ENCODE measurements at regions not wholly inside any gene's neighbourhood (a gene's known extent, or its start where the extent isn't known, plus 50 kb on each side); places are given as distances from the start of the nearest gene placed in this dataset.
A peak's percentile ranks its signal among the peaks of the same experiment; 100 is the strongest.

- ATAC-seq = no peak
- intact Hi-C loops (cut with DNase I) = loop anchor here (5.0 kb wide), 1 partner anchor 105 kb away; no protein-coding TSS in a partner anchor
- DNase-seq (ENCODE audit: missing footprints) = no peak
These were observed 155.3 kb downstream of the DDX1 start for GRCh38 chr2:15746703-15747550.

GRCh38 chr2:15747603-15748471, 156.2 kb downstream of the DDX1 start:
- DNase-seq (ENCODE audit: missing footprints) = no peak
- intact Hi-C loops (cut with DNase I) = loop anchor here (5.0 kb wide), 1 partner anchor 106 kb away; no protein-coding TSS in a partner anchor
- ATAC-seq = no peak

- DNase-seq (ENCODE audit: missing footprints) (no peak), ATAC-seq (no peak)
- intact Hi-C loops (cut with DNase I) = loop anchor here (5.0 kb wide), 1 partner anchor 107 kb away; no protein-coding TSS in a partner anchor
These were observed 157.2 kb downstream of the DDX1 start for GRCh38 chr2:15748736-15749323.

GRCh38 chr2:15749460-15750432, 158.1 kb downstream of the DDX1 start:
- intact Hi-C loops (cut with DNase I) = loop anchor here (5.0 kb wide), 1 partner anchor 107 kb away; no protein-coding TSS in a partner anchor
- DNase-seq (ENCODE audit: missing footprints) (no peak), ATAC-seq (peak; percentile 51)

- intact Hi-C loops (cut with DNase I) = no loop called here
- DNase-seq (ENCODE audit: missing footprints) (no peak), ATAC-seq (no peak)
These were observed 158.8 kb downstream of the DDX1 start for GRCh38 chr2:15750433-15750814.

- intact Hi-C loops (cut with DNase I) = no loop called here
- ATAC-seq = no peak
- no peak for DNase-seq (ENCODE audit: missing footprints)
These were observed 159.2 kb downstream of the DDX1 start for GRCh38 chr2:15750822-15751329.

GRCh38 chr2:15751477-15751876, 159.8 kb downstream of the DDX1 start:
- ATAC-seq = no peak

GRCh38 chr2:15752552-15753232, 161.0 kb downstream of the DDX1 start:
- no peak for ATAC-seq
- intact Hi-C loops (cut with DNase I) = no loop called here

More at GRCh38 chr2:15751477-15751876, 159.8 kb downstream of the DDX1 start:
- intact Hi-C loops (cut with DNase I) = no loop called here
- no peak for DNase-seq (ENCODE audit: missing footprints)

GRCh38 chr2:15753233-15753798, 161.6 kb downstream of the DDX1 start:
- intact Hi-C loops (cut with DNase I) = no loop called here

More at GRCh38 chr2:15752552-15753232, 161.0 kb downstream of the DDX1 start:
- no peak for DNase-seq (ENCODE audit: missing footprints)

GRCh38 chr2:15753811-15754702, 162.4 kb downstream of the DDX1 start:
- DNase-seq (ENCODE audit: missing footprints) = no peak
- no peak for ATAC-seq
- intact Hi-C loops (cut with DNase I) = no loop called here

More at GRCh38 chr2:15753233-15753798, 161.6 kb downstream of the DDX1 start:
- no peak for DNase-seq (ENCODE audit: missing footprints)
- ATAC-seq = no peak

- no peak for ATAC-seq
- intact Hi-C loops (cut with DNase I) = no loop called here
- DNase-seq (ENCODE audit: missing footprints) = no peak
These were observed 163.0 kb downstream of the DDX1 start for GRCh38 chr2:15754703-15755099.

- intact Hi-C loops (cut with DNase I) = no loop called here
- ATAC-seq (no peak), DNase-seq (ENCODE audit: missing footprints) (no peak)
These were observed 163.9 kb downstream of the DDX1 start for GRCh38 chr2:15755528-15755927.

GRCh38 chr2:15756011-15756550, 164.4 kb downstream of the DDX1 start:
- no peak for DNase-seq (ENCODE audit: missing footprints)
- no peak for ATAC-seq
- intact Hi-C loops (cut with DNase I) = no loop called here

- DNase-seq (ENCODE audit: missing footprints) = no peak
- intact Hi-C loops (cut with DNase I) = no loop called here
- ATAC-seq = no peak
These were observed 165.5 kb downstream of the DDX1 start for GRCh38 chr2:15756882-15757819.

Measured in Right ventricle myocardium inferior (tissue), 1 donor.